ENCODE measurements at regions not wholly inside any gene's neighbourhood (a gene's known extent, or its start where the extent isn't known, plus 50 kb on each side); places are given as distances from the start of the nearest gene placed in this dataset.
"Not testable (repeated sequence)": the region's sequence is repeated elsewhere in the genome, so short reads cannot be mapped to it uniquely, and the experiment has no call there.

- not testable (repeated sequence) for DNase-seq
Observed at GRCh38 chr6:3672339-3672738, 79.2 kb downstream of the PXDC1 start.

- no peak for DNase-seq
Observed at GRCh38 chr6:3671382-3671781, 80.1 kb downstream of the PXDC1 start.

- DNase-seq: no peak
Observed at GRCh38 chr6:3670356-3670755, 81.2 kb downstream of the PXDC1 start.

GRCh38 chr6:3669916-3670315 lies 81.6 kb downstream of the PXDC1 start:
- DNase-seq: no peak

GRCh38 chr6:3665608-3666007 lies 85.9 kb downstream of the PXDC1 start:
- DNase-seq: no peak

- DNase-seq: no peak
Observed at GRCh38 chr6:3664625-3665041, 86.9 kb downstream of the PXDC1 start.

- DNase-seq: no peak
Observed at GRCh38 chr6:3663811-3664210, 87.7 kb downstream of the PXDC1 start.

- DNase-seq: no peak
Observed at GRCh38 chr6:3663081-3663480, 88.4 kb downstream of the PXDC1 start.

- no peak for DNase-seq
Observed at GRCh38 chr6:3661390-3661789, 90.1 kb downstream of the PXDC1 start.

- no peak for DNase-seq
Observed at GRCh38 chr6:3660473-3660872, 91.0 kb downstream of the PXDC1 start.

- no peak for DNase-seq
Observed at GRCh38 chr6:3659748-3660147, 91.8 kb downstream of the PXDC1 start.

- no peak for DNase-seq
Observed at GRCh38 chr6:3656076-3656475, 95.4 kb downstream of the PXDC1 start.

- DNase-seq: no peak
Observed at GRCh38 chr6:3654898-3655297, 96.6 kb downstream of the PXDC1 start.

GRCh38 chr6:3654436-3654835 lies 97.1 kb downstream of the PXDC1 start:
- DNase-seq: no peak

- DNase-seq: no peak
Observed at GRCh38 chr6:3653528-3654070, 97.9 kb downstream of the PXDC1 start.

GRCh38 chr6:3651698-3652229 lies 99.7 kb downstream of the PXDC1 start:
- no peak for DNase-seq

- no peak for DNase-seq
Observed at GRCh38 chr6:3650959-3651697, 100.4 kb downstream of the PXDC1 start.

- DNase-seq: no peak
Observed at GRCh38 chr6:3650076-3650958, 101.2 kb downstream of the PXDC1 start.

- no peak for DNase-seq
Observed at GRCh38 chr6:3648724-3649123, 102.8 kb downstream of the PXDC1 start.

GRCh38 chr6:3646616-3647362 lies 104.7 kb downstream of the PXDC1 start:
- DNase-seq: no peak

GRCh38 chr6:3644739-3645012 lies 106.8 kb downstream of the PXDC1 start:
- DNase-seq: no peak

GRCh38 chr6:3643921-3644738 lies 107.4 kb downstream of the PXDC1 start:
- DNase-seq: no peak
